Heart left ventricle (tissue), 16 donors: ENCODE measurements at regions not wholly inside any gene's neighbourhood (a gene's known extent, or its start where the extent isn't known, plus 50 kb on each side); places are given as distances from the start of the nearest gene placed in this dataset.
"Not testable (repeated sequence)": the region's sequence is repeated elsewhere in the genome, so short reads cannot be mapped to it uniquely, and the experiment has no call there.

Experiments used
- ATAC-seq, 4 donors: fragments of 200-7000 bp; cut with Tn5 transposase; one replicate each; pipeline ENCODE4 v1.9.1; 2020 to 2022; ENCODE audit warnings: moderate library complexity in 4 of 4, mild to moderate bottlenecking in 3 of 4, moderate number of reproducible peaks in 1 of 4
- DNase-seq, 5 donors: peaks; one replicate each; pipeline ENCODE4 v3.0.0-alpha.2; 2020
- H3K27ac ChIP-seq, 12 donors: fragments of 200-600 bp; sonication (generic) in 4 of 12; one replicate each; pipeline versions ENCODE4 v1.5.0 to v1.8.0; 2016 to 2022; ENCODE audit warnings: mild to moderate bottlenecking in 2 of 12
- H3K27me3 ChIP-seq, 9 donors: fragments of 200-600 bp; sonication (generic) in 2 of 9; one replicate each; pipeline versions ENCODE4 v1.5.1 to v1.8.0; 2016 to 2022; ENCODE audit warnings: mild to moderate bottlenecking in 3 of 9
- H3K36me3 ChIP-seq, 9 donors: fragments of 200-600 bp; sonication (generic) in 2 of 9; one replicate each; pipeline versions ENCODE4 v1.5.0 to v1.8.0; 2018 to 2022; ENCODE audit warnings: mild to moderate bottlenecking in 2 of 9
- H3K4me1 ChIP-seq, 12 donors: fragments of 200-600 bp; sonication (generic) in 4 of 12; one replicate each; pipeline versions ENCODE4 v1.5.0 to v1.8.0; 2016 to 2022; ENCODE audit warnings: mild to moderate bottlenecking in 3 of 12
- H3K4me3 ChIP-seq, 12 donors: fragments of 200-600 bp; sonication (generic) in 4 of 12; one replicate each; pipeline versions ENCODE4 v1.5.0 to v1.8.0; 2017 to 2022; ENCODE audit warnings: mild to moderate bottlenecking in 9 of 12, moderate library complexity in 4 of 12
- H3K9me3 ChIP-seq, 12 donors: fragments of 200-600 bp; sonication (generic) in 4 of 12; one replicate each; pipeline versions ENCODE4 v1.5.0 to v1.8.0; 2016 to 2022; ENCODE audit warnings: mild to moderate bottlenecking in 1 of 12
- POLR2A ChIP-seq, 2 donors: fragments of 450-650 bp; IDR thresholded peaks; one replicate each; pipeline ENCODE4 v1.6.1; 2017; ENCODE audit warnings: antibody characterized with exemption in 2 of 2, mild to moderate bottlenecking in 2 of 2, moderate library complexity in 2 of 2
- WGBS, 4 donors: extraction: QIAGEN DNeasy Blood & Tissue Kit in 2 of 4; methylation state at CpG; one replicate each; pipeline versions ENCODE4 v1.1.5 to v1.1.7; 2013 to 2018; 5-methylcytosine and 5-hydroxymethylcytosine counted together
- intact Hi-C, 10 donors: fragments of 100-400 bp; cut with DNase I; formaldehyde crosslinking; loops; one replicate each; pipeline versions ENCODE4 v1.11.1 to v1.14.2; 2022
- TF ChIP-seq, protein P1 (sequence below), 12 donors: fragments of 200-600 bp; sonication (generic) in 4 of 12; IDR thresholded peaks; one replicate each; pipeline versions ENCODE4 v1.5.0 to v1.8.0; 2018 to 2022; ENCODE audit warnings: antibody characterized with exemption in 12 of 12, mild to moderate bottlenecking in 5 of 12
- donor health status: ischemic (EF 13 %, LVEDD 7.1; RV severe dilation, severe dysfunction).
- donor health status: healthy with polysubstance abuse.
- donor health status: DM: no; HTN: yes; CAD: no.
- donor health status: DM: no; HTN: no; CAD: no.
- donor health status: ischemic (EF 25% LVEDD 6.9; RV normal size, moderate dysfunction).
- donor health status: ischemic (EF 25% LVEDD 5.7; RV mildly dilated, moderate dysfunction).
- donor health status: healthy.
- donor health status: DM: yes; HTN: yes; CAD: no.
- donor health status: ischemic (EF 35%, LVEDD 5.7; RV mildly dilated, moderate dysfunction).
- donor health status: nonischemic (EF 11% LVEDD 7.7; RV severe dilation, severe dysfunction).
- donor health status: DM: yes; HTN: yes; CAD: no.
- donor health status: PGD.
- donor health status: ischemic (EF 29% LVEDD 5.4; RV normal size, mild dysfunction).
- donor health status: nonischemic (EF 23%, LVEDD 6.1; RV moderate dilation, normal function).

- TF ChIP-seq POLR2A (IDR thresholded peaks at IDR 0.05): no peak
- TF ChIP-seq, protein P1, sequence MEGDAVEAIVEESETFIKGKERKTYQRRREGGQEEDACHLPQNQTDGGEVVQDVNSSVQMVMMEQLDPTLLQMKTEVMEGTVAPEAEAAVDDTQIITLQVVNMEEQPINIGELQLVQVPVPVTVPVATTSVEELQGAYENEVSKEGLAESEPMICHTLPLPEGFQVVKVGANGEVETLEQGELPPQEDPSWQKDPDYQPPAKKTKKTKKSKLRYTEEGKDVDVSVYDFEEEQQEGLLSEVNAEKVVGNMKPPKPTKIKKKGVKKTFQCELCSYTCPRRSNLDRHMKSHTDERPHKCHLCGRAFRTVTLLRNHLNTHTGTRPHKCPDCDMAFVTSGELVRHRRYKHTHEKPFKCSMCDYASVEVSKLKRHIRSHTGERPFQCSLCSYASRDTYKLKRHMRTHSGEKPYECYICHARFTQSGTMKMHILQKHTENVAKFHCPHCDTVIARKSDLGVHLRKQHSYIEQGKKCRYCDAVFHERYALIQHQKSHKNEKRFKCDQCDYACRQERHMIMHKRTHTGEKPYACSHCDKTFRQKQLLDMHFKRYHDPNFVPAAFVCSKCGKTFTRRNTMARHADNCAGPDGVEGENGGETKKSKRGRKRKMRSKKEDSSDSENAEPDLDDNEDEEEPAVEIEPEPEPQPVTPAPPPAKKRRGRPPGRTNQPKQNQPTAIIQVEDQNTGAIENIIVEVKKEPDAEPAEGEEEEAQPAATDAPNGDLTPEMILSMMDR (IDR thresholded peaks at IDR 0.05): no peak
- H3K27me3 ChIP-seq: peaks cover 0 to 3% (median 0%) of the 10 kb centered on the region in 9 donors
- intact Hi-C loops: no loop called here
- DNase-seq (no peak), ATAC-seq (no peak)
- 61 to 66% (median 64%) methylated on average over 3 of the region's 3 CpGs for WGBS, 4 donors
- H3K27ac ChIP-seq: no peak overlapping the region
- no peaks in the 10 kb centered on the region for H3K9me3 ChIP-seq
- H3K4me3 ChIP-seq: no peak overlapping the region
- no peaks in the 10 kb centered on the region for H3K36me3 ChIP-seq
- H3K4me1 ChIP-seq: no peaks in the 10 kb centered on the region
Observed at GRCh38 chr1:103441342-103441741, 84.2 kb upstream of the RNPC3 start.

GRCh38 chr1:103436568-103437100, 88.9 kb upstream of the RNPC3 start:
- DNase-seq, H3K4me3 ChIP-seq, H3K27me3 ChIP-seq, H3K27ac ChIP-seq, H3K4me1 ChIP-seq, H3K36me3 ChIP-seq, H3K9me3 ChIP-seq, ATAC-seq, intact Hi-C loops: not testable (repeated sequence)
- WGBS, 4 donors: 60 to 72% (median 67%) methylated on average over 4 of the region's 4 CpGs

DNA sequence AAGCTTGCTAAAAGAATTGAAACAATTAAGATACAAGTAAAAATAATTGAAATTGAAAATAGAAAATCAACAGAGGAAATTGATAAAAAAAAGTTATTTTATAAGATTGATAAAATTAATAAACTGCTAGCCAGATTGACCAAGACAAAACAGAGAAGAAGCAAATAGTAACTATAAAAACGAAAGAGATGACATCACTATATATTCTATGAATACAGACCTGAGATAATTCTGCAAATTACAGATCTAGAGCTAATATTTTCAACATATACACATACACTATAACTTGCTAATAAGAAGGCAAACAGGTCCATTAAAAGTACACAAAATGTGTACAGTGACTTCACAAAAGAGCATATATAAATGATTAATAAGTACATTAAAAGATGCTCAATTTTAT, 90.1 kb upstream of the RNPC3 start:
- DNase-seq (no peak), ATAC-seq (no peak)
- H3K4me1 ChIP-seq: no peaks in the 10 kb centered on the region
- WGBS, 4 donors: 51 to 64% (median 58%) methylated on average over 1 of the region's 1 CpG
- TF ChIP-seq POLR2A (IDR thresholded peaks at IDR 0.05): no peak
- TF ChIP-seq, protein P1 (IDR thresholded peaks at IDR 0.05): no peak
- intact Hi-C loops: no loop called here
- H3K9me3 ChIP-seq: no peaks in the 10 kb centered on the region
- no peak overlapping the region for H3K27ac ChIP-seq
- no peaks in the 10 kb centered on the region for H3K27me3 ChIP-seq
- H3K36me3 ChIP-seq: no peaks in the 10 kb centered on the region
- H3K4me3 ChIP-seq: no peak overlapping the region

DNA sequence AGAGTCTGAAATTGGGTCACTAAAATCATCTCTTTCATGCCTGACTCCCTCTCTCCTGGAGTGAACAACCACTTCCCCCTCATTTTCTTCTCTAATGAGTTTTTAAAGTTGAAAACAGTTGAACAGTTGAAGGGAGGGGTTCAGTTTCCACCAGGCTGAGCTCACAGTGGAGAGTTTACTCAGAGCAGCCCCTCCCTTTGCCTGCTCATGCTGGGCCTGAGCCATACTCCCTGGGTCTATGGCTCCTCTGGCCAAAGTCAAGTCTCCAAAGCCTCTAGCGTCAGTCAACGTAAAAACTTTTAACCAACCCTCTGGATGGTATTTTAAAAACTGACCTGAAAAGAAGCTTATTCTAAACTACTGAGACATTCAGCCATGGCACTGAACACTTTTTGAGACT, 100.8 kb upstream of the RNPC3 start:
- no peaks in the 10 kb centered on the region for H3K36me3 ChIP-seq
- DNase-seq: no peak
- no peak for TF ChIP-seq POLR2A (IDR thresholded peaks at IDR 0.05)
- TF ChIP-seq, protein P1 (IDR thresholded peaks at IDR 0.05): no peak
- H3K27me3 ChIP-seq: no peaks in the 10 kb centered on the region
- no peaks in the 10 kb centered on the region for H3K4me1 ChIP-seq
- intact Hi-C loops: no loop called here
- WGBS, 4 donors: 82 to 95% (median 91%) methylated on average over 2 of the region's 2 CpGs
- no peak overlapping the region for H3K4me3 ChIP-seq
- H3K9me3 ChIP-seq: peaks cover 0 to 6% (median 0%) of the 10 kb centered on the region in 12 donors
- ATAC-seq: no peak
- no peak overlapping the region for H3K27ac ChIP-seq

- H3K36me3 ChIP-seq: no peaks in the 10 kb centered on the region
- ATAC-seq (no peak), DNase-seq (no peak)
- no peak overlapping the region for H3K27ac ChIP-seq
- no peaks in the 10 kb centered on the region for H3K9me3 ChIP-seq
- H3K4me1 ChIP-seq: no peaks in the 10 kb centered on the region
- TF ChIP-seq, protein P1 (IDR thresholded peaks at IDR 0.05): no peak
- TF ChIP-seq POLR2A (IDR thresholded peaks at IDR 0.05): no peak
- WGBS, 4 donors: 44 to 73% (median 53%) methylated on average over 1 of the region's 1 CpG
- no peak overlapping the region for H3K4me3 ChIP-seq
- H3K27me3 ChIP-seq: no peaks in the 10 kb centered on the region
- intact Hi-C loops: no loop called here
Observed at GRCh38 chr1:103416681-103417286, 108.7 kb upstream of the RNPC3 start.
